Fibroblast of skin of back (primary cell): ENCODE measurements at regions not wholly inside any gene's neighbourhood (a gene's known extent, or its start where the extent isn't known, plus 50 kb on each side); places are given as distances from the start of the nearest gene placed in this dataset.
A peak's percentile ranks its signal among the peaks of the same experiment; 100 is the strongest.

ENCODE experiments used
- DNase-seq: peaks from one replicate; pipeline ENCODE4 v3.0.0-alpha.2; 2013

DNA sequence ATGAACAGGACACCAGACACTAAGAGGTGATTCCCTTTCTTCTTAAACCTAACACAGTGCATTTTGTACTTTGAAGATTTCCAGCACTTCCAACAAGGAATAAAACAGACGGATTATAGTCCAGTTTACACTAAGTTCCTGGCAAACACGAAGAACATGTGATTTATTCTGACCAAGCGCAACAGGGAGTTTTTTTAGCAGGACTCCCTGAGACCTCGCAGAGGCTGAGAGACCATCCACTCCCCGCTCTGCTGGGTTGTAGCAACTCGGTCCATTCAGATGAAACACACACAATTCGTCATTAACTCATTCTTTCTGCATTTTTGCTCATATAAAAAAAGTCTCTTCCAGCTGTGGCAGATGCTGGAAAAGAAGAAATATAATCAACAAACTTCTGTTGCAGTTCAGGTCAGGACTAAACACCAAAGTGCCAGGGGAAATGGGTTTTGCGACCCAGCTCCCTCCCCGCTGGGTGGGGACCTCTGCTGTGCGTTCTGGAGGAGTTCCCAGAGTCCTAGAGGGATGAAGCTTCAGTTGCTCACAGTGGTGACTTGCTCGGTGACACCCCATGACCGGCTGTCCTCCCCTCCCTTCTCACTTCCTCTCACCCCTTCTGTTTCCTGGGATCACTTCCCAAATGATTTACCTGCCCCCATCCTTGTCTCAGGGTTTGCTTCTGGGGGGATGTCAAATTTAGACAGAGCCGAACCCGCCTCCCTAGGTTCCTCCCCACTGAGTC is 52.5 kb downstream of the KCNF1 start:
- DNase-seq, result no peak

DNA sequence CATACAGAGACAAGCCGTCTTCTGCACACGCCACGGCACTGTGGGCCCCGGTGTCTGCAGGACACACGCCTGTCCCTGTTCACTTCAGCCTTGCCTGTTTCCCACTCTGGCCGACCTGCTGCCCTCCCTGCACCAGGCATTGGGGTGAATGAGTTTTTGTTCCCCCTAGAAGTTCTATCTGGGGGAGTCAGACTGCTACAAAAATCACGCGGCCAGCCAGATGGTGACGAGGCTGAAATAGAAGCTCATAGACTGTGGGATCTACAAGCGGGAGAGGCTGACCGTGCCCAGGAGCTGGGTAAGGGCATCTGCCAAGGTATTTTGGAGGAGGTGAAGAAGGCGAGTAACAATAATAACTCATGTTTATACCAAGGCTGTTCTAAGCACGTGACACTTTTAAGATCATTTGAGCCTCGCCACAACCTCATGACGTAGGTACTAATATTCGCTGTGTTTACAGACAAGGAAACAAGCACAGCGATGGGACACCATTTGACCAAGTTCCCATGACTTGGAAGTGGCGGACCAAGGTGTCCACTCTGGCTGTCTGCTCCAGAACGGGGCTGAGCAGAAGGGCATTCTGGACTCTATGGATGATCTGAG is 53.6 kb downstream of the KCNF1 start:
- DNase-seq, result no peak

DNA sequence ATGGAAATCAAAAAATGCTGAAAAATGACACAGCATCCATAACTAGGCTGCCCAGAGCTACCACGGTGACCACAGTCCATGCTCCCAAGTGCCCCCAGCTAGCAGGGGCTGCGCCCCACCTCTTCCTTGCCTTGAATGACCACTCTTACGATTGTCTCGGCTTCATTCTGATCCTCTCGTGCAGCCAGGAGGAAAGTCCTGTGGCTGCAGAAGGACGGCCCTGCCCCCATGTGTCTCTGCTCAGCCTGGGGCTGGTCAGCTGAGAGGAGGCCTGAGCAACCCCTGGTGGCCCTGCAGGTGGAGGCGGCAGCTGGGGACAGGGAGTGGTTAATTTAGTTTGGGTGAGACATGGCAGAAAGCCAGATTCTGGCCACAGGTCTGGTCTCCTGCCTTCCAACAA is 54.3 kb downstream of the KCNF1 start:
- DNase-seq, result no peak

GRCh38 chr2:10966741-10967140 is 55.0 kb downstream of the KCNF1 start:
- no peak for DNase-seq

- no peak for DNase-seq
Observed at GRCh38 chr2:10968176-10968575, 56.4 kb downstream of the KCNF1 start.

DNA sequence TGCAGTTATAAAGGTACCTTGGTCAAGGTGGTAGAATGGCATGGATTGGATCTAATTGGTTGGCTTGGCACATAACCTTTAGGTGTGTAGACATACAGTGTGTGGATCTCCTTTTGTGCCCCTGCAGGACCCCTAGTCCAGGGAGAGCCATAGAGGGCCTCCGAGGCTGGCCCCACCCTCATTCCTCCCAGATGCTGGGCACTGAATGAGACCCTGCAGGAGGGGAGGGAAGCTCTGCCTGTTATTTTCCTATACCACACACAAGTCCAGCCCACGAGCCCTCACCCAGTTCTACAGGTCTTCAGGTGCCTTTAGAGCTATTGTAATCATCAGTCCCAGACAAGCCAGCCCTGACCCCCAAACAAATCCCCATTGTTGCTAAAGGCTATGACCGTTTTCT is 58.9 kb downstream of the KCNF1 start:
- no peak for DNase-seq

- no peak for DNase-seq
Observed at GRCh38 chr2:10971161-10971887, 59.6 kb downstream of the KCNF1 start.

- no peak for DNase-seq
Observed at GRCh38 chr2:10971888-10972260, 60.1 kb downstream of the KCNF1 start.

DNA sequence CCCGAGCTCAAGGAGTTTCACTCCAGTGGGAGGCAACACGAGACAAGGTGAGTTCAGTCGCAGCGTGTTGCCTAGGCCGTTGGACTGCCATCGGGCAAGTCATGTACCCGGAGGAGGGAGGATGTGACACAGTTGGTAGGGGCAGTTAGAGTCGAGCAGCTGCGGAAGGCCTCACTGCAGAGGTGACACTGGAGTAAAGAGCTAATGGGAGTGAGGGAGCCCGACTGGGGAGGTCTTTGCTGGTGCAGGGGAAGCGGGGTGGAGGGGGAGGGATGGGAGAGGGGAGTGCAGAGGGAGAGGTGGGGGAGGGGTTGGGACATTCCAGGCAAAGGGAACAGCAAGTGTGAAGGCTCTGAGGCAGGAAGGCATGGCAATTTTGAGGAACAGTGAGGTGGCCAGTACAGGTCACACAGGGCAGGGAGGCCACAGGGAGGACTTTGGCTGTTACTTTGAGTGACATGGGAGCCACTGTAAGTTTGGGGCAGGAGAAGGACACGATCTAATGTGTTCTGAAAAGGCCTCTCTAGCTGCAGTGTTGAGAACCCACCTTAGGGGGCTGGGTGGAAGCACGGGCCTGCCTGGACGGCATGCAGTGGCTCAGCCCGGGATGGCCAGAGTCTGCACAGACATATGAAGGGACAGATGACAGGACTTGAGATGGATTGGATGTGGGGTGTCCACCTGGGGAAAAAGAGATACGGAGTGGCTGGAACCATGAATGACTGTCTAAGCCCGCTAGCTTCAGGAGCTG is 61.1 kb downstream of the KCNF1 start:
- no peak for DNase-seq

GRCh38 chr2:10973766-10974165 is 62.0 kb downstream of the KCNF1 start:
- DNase-seq, result no peak

DNA sequence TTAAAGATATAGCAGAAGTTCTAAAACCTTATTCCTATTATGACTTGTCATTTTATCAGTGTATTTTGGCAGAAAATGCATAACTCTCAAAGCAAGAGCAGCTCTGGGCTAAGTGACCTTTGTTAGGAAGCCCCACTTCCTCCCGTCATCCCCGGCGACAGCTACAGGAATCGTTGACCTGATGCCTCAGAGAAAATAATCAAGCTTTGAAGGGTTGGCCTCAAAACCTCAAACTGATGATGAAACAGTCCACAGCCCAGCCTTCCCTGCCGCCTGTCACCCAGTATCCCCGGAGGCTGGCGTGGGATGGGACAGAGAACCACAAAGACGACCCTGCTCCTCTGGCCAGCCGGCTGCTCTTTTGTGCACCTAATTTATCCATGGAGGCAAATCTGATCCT is 65.3 kb downstream of the KCNF1 start:
- DNase-seq, result no peak

- no peak for DNase-seq
Observed at GRCh38 chr2:10977621-10978020, 65.9 kb downstream of the KCNF1 start.

DNA sequence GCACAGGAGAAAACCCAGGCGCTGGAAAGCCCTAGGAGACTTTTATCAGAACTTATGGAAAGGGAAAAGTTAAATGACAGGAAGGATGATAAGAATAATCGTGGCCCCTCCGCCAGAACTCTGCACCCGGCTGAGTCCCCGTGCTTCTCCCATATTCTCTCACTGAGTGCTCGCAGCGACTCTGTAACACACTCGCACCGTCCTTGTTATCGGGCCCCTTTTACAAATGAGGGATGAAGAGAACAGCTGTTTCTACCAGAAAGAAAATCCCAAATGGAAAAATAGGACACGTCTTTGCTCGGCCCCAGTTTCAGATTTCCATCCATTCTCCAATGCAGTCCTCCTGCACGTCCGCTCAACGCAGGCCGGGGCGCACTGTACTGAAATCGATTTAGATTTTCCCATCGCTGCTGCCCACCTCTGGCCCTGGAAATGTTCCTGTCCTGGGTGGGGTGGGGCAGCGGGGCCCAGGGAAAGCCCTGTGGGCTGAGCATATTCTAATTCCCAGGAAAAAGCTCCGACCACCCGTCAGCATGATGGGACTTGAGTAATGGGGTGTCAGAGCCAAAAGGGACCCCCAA is 66.4 kb downstream of the KCNF1 start:
- no peak for DNase-seq

- DNase-seq, result no peak
Observed at GRCh38 chr2:10980071-10980470, 68.3 kb downstream of the KCNF1 start.

GRCh38 chr2:10980886-10981425 is 69.2 kb downstream of the KCNF1 start:
- DNase-seq, result no peak

DNA sequence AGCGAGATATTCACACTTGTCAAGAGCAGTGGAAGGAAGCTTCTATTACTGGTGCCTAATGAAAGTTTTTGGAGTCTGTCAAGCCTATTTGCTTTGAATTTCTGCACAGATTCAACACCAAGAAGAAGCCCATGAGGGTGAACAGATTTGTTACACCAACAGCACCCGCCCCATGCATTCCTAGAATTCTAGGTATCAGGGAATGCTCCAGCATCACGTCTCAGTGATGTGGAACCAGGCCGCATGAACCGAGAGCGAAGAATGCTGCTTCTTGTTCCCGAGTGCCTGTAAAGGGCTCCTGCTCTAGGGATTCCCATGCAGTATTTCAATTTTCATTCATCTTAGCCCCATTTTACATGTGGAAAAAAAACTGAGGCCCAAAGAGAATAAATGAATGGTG is 69.7 kb downstream of the KCNF1 start:
- no peak for DNase-seq

DNA sequence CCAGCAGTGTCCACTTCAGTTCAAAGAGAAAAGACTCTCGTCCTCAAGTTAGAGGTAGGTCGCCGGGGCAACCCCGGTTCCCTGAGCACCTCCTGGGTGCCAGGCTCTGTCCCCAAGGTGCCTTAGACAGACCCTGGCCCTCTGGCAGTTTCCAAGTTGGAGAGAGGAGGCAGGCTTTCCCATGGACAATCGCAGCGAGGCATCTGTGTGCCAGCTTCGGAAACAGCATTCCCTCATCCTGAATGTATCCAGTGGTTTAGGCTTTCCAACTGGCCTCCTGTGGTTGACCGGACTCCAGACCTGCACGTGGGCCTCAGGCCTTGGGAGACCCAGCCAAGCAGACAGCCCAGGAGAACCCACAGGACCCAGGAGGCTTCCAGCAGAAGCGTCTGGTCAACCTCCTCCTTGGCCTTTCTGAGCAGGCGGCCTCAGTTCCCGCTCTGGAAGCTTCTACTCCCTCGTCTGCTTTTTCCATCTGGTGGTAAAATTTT is 70.3 kb downstream of the KCNF1 start:
- DNase-seq, result no peak

DNA sequence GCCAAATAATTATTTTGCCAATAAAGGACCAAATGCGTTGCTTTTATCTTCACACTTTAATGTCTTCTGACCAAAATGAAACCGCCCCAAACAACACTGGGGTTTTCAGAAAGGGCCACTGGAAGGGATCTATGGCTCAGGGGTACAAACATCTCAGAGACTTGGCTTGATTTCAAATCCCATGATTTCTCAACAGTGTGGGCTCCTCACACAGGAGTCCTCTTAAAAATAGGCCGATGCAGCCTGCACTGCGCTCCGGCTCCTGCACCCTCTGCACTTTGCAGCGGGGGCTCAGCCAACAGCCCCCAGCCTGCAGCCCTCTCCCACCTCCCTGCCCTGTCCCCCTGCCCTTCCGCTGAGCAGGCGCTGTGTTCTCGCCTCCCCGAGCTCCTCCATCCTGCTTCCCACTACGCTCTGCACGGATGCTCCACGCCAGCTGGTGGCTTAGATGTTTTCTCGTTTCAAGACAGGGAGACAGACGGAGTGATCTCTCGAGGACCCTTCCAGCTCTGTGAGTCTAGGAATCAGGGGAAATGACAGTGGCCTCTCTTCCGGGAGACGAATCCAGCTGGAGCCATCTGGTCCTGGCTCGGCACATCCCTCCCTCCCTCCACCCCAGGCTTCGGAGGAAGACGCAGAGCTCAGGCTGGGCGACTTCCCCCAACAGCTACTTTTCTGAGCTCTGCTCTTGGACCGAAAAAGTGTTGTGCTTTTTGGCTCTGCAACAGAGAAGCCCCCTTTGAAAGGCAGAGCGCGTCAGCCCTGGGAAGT is 71.4 kb downstream of the KCNF1 start:
- no peak for DNase-seq

DNA sequence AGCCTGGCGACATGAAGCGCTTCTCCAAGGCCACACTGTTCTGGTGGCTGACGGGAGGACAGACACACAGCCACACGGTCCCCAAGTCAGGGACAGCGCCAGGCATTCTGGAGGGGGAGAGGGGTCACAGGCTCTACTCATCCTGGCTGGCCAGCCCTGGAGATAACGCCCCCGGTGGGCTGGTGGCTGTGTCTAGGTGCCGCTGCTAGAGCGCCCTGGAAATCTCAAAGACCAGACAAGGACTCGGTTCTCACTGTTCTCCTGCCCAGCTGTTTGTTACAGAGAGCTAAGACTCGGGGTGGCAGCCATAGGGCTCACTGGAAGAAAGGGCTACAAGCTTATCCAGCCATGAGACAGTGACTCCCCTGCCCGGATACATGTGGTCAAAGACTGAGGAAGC is 72.0 kb downstream of the KCNF1 start:
- no peak for DNase-seq

DNA sequence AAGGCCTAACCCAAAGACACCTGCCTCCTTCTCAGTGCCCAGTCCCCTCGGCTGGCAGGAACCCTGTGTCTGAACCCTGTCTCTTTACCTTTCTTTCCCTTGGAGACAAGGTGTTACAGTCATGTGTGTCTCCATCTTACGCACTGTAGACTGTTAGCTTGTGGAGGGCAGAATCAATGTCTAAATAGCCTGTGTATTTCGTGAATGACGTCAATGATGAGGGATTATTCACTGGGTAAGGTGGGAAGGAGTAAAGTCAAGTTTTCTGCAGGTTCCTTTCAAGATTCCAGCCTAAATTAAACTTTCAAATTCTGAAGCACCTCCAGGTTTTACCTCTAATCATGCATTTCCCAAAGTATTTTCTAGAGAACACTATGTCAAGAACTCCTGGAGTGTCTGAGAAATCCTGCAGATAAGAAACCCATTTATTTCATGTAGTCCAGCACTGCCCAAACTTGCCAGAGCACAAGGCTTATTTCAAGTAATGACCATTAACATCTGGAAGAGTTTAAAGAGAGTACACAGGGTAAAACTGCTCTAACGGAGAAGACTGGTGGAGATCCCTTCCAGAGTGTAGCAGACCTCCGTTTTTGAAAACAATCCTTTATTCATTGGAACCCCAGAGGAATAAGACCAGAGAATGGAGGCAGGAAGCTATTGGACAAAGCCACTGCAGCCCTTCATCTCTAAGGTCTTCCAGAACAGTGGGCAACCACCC is 72.8 kb downstream of the KCNF1 start:
- no peak for DNase-seq

DNA sequence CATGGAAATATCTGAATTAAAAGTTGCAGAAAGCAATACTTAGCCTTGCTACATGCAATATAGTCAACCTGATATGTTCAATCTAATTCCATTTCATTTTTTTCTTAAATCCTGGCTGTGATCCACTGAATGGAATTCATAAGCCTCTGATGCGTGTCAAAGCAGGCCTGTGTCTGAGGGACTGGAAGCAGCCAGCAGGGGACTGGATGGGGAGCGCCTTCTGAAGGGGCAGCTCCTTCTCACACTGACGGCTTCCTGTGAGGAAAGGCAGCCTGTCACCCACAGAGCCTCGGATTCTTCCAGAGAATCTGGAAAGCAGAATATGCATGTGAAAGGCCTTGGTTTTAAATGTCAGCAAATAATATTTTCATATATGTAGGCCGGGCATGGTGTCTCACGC is 73.5 kb downstream of the KCNF1 start:
- peak; percentile 22 for DNase-seq
